Activated naive CD8-positive, alpha-beta T cell (primary cell): ENCODE measurements at regions not wholly inside any gene's neighbourhood (a gene's known extent, or its start where the extent isn't known, plus 50 kb on each side); places are given as distances from the start of the nearest gene placed in this dataset.

Source experiments
- H3K27ac Mint-ChIP-seq: one replicate; pipeline ENCODE4 v1.8.0; 2021; ENCODE audit warnings: mixed read lengths
- H3K27me3 Mint-ChIP-seq: one replicate; pipeline ENCODE4 v1.8.0; 2021; ENCODE audit warnings: mixed read lengths
- H3K36me3 Mint-ChIP-seq: one replicate; pipeline ENCODE4 v1.8.0; 2021; ENCODE audit warnings: mixed read lengths
- H3K4me1 Mint-ChIP-seq: one replicate; pipeline ENCODE4 v1.8.0; 2021; ENCODE audit warnings: low read depth, mixed read lengths
- H3K4me3 Mint-ChIP-seq: one replicate; pipeline ENCODE4 v1.8.0; 2021; ENCODE audit warnings: mild to moderate bottlenecking, mixed read lengths
- H3K9me3 Mint-ChIP-seq: one replicate; pipeline ENCODE4 v1.8.0; 2021; ENCODE audit warnings: low read depth, mixed read lengths

- Mint-ChIP-seq H3K27me3 (peaks cover 22% of the 10 kb centered on the region), H3K36me3 (no peaks in the 10 kb centered on the region), H3K9me3 (no peaks in the 10 kb centered on the region), H3K27ac (no peak overlapping the region), H3K4me1 (no peaks in the 10 kb centered on the region), H3K4me3 (no peak overlapping the region)
Observed at GRCh38 chr17:36823850-36824677, 113.2 kb upstream of the LHX1 start.

- H3K27me3 Mint-ChIP-seq: peaks cover 21% of the 10 kb centered on the region
- no peak overlapping the region for H3K4me3 Mint-ChIP-seq
- H3K9me3 Mint-ChIP-seq: no peaks in the 10 kb centered on the region
- no peaks in the 10 kb centered on the region for H3K4me1 Mint-ChIP-seq
- no peak overlapping the region for H3K27ac Mint-ChIP-seq
- no peaks in the 10 kb centered on the region for H3K36me3 Mint-ChIP-seq
Observed at GRCh38 chr17:36824678-36825101, 112.6 kb upstream of the LHX1 start.

- H3K36me3 Mint-ChIP-seq: no peaks in the 10 kb centered on the region
- no peaks in the 10 kb centered on the region for H3K9me3 Mint-ChIP-seq
- H3K27me3 Mint-ChIP-seq: peaks cover 21% of the 10 kb centered on the region
- no peak overlapping the region for H3K27ac Mint-ChIP-seq
- no peak overlapping the region for H3K4me3 Mint-ChIP-seq
- H3K4me1 Mint-ChIP-seq: no peaks in the 10 kb centered on the region
Observed at GRCh38 chr17:36825113-36825512, 112.2 kb upstream of the LHX1 start.

- no peaks in the 10 kb centered on the region for H3K9me3 Mint-ChIP-seq
- no peaks in the 10 kb centered on the region for H3K4me1 Mint-ChIP-seq
- no peaks in the 10 kb centered on the region for H3K36me3 Mint-ChIP-seq
- no peak overlapping the region for H3K4me3 Mint-ChIP-seq
- peaks cover 21% of the 10 kb centered on the region for H3K27me3 Mint-ChIP-seq
- no peak overlapping the region for H3K27ac Mint-ChIP-seq
Observed at GRCh38 chr17:36825521-36825920, 111.8 kb upstream of the LHX1 start.

GRCh38 chr17:36825951-36826350 lies 111.3 kb upstream of the LHX1 start:
- Mint-ChIP-seq H3K4me3 (no peak overlapping the region), H3K27ac (no peak overlapping the region), H3K4me1 (no peaks in the 10 kb centered on the region), H3K27me3 (peaks cover 21% of the 10 kb centered on the region), H3K9me3 (no peaks in the 10 kb centered on the region), H3K36me3 (no peaks in the 10 kb centered on the region)

- H3K9me3 Mint-ChIP-seq: no peaks in the 10 kb centered on the region
Observed at GRCh38 chr17:36827081-36827480, 110.2 kb upstream of the LHX1 start.

GRCh38 chr17:36829676-36830075 lies 107.6 kb upstream of the LHX1 start:
- H3K9me3 Mint-ChIP-seq: no peaks in the 10 kb centered on the region
- no peaks in the 10 kb centered on the region for H3K4me1 Mint-ChIP-seq
- no peaks in the 10 kb centered on the region for H3K36me3 Mint-ChIP-seq
- H3K4me3 Mint-ChIP-seq: no peak overlapping the region
- H3K27ac Mint-ChIP-seq: no peak overlapping the region
- peaks cover 19% of the 10 kb centered on the region for H3K27me3 Mint-ChIP-seq

More at GRCh38 chr17:36827081-36827480, 110.2 kb upstream of the LHX1 start:
- Mint-ChIP-seq H3K27ac (no peak overlapping the region), H3K4me3 (no peak overlapping the region), H3K27me3 (peaks cover 17% of the 10 kb centered on the region), H3K36me3 (no peaks in the 10 kb centered on the region), H3K4me1 (no peaks in the 10 kb centered on the region)

GRCh38 chr17:36833279-36833678 lies 104.0 kb upstream of the LHX1 start:
- Mint-ChIP-seq H3K9me3 (no peaks in the 10 kb centered on the region), H3K4me3 (no peak overlapping the region), H3K4me1 (no peaks in the 10 kb centered on the region), H3K27ac (no peak overlapping the region), H3K36me3 (peaks cover 3% of the 10 kb centered on the region), H3K27me3 (peaks cover 2% of the 10 kb centered on the region)

- H3K4me3 Mint-ChIP-seq: no peak overlapping the region
- H3K4me1 Mint-ChIP-seq: no peaks in the 10 kb centered on the region
- H3K27ac Mint-ChIP-seq: no peak overlapping the region
- H3K36me3 Mint-ChIP-seq: peaks cover 3% of the 10 kb centered on the region
- peaks cover 2% of the 10 kb centered on the region for H3K27me3 Mint-ChIP-seq
- no peaks in the 10 kb centered on the region for H3K9me3 Mint-ChIP-seq
Observed at GRCh38 chr17:36835036-36835435, 102.2 kb upstream of the LHX1 start.

- Mint-ChIP-seq H3K4me1 (no peaks in the 10 kb centered on the region), H3K9me3 (peaks cover 3% of the 10 kb centered on the region), H3K27ac (no peak overlapping the region), H3K27me3 (peaks cover 1% of the 10 kb centered on the region), H3K4me3 (no peak overlapping the region), H3K36me3 (peaks cover 3% of the 10 kb centered on the region)
Observed at GRCh38 chr17:36837195-36837938, 99.9 kb upstream of the LHX1 start.

GRCh38 chr17:36837939-36838272 lies 99.4 kb upstream of the LHX1 start:
- Mint-ChIP-seq H3K27me3 (peaks cover 1% of the 10 kb centered on the region), H3K4me1 (no peaks in the 10 kb centered on the region), H3K9me3 (peaks cover 3% of the 10 kb centered on the region), H3K4me3 (no peak overlapping the region), H3K36me3 (peaks cover 3% of the 10 kb centered on the region), H3K27ac (peak overlapping the region; percentile 66)

- Mint-ChIP-seq H3K27me3 (peaks cover 4% of the 10 kb centered on the region), H3K4me3 (no peak overlapping the region), H3K27ac (no peak overlapping the region), H3K36me3 (peaks cover 3% of the 10 kb centered on the region), H3K9me3 (peaks cover 3% of the 10 kb centered on the region), H3K4me1 (peaks cover 3% of the 10 kb centered on the region)
Observed at GRCh38 chr17:36839256-36839655, 98.0 kb upstream of the LHX1 start.

GRCh38 chr17:36840796-36841195 lies 96.5 kb upstream of the LHX1 start:
- Mint-ChIP-seq H3K27ac (no peak overlapping the region), H3K4me1 (peaks cover 3% of the 10 kb centered on the region), H3K36me3 (no peaks in the 10 kb centered on the region), H3K4me3 (no peak overlapping the region), H3K27me3 (peaks cover 9% of the 10 kb centered on the region), H3K9me3 (peaks cover 3% of the 10 kb centered on the region)

GRCh38 chr17:36842231-36842819 lies 95.0 kb upstream of the LHX1 start:
- H3K27me3 Mint-ChIP-seq: peaks cover 9% of the 10 kb centered on the region
- no peaks in the 10 kb centered on the region for H3K36me3 Mint-ChIP-seq
- peaks cover 3% of the 10 kb centered on the region for H3K9me3 Mint-ChIP-seq
- peaks cover 3% of the 10 kb centered on the region for H3K4me1 Mint-ChIP-seq
- H3K4me3 Mint-ChIP-seq: no peak overlapping the region
- no peak overlapping the region for H3K27ac Mint-ChIP-seq

- H3K9me3 Mint-ChIP-seq: peaks cover 3% of the 10 kb centered on the region
- no peaks in the 10 kb centered on the region for H3K36me3 Mint-ChIP-seq
- H3K27ac Mint-ChIP-seq: no peak overlapping the region
- no peak overlapping the region for H3K4me3 Mint-ChIP-seq
- H3K4me1 Mint-ChIP-seq: peaks cover 3% of the 10 kb centered on the region
- H3K27me3 Mint-ChIP-seq: peaks cover 9% of the 10 kb centered on the region
Observed at GRCh38 chr17:36842963-36843558, 94.2 kb upstream of the LHX1 start.
